ENCODE measurements at regions not wholly inside any gene's neighbourhood (a gene's known extent, or its start where the extent isn't known, plus 50 kb on each side); places are given as distances from the start of the nearest gene placed in this dataset.

GRCh38 chr2:236647621-236648020, 78.0 kb downstream of the ACKR3 start:
- H3K36me3 Mint-ChIP-seq: no peaks in the 10 kb centered on the region
- H3K4me1 Mint-ChIP-seq: peaks cover 6% of the 10 kb centered on the region

More at GRCh38 chr2:236647621-236648020, 78.0 kb downstream of the ACKR3 start:
- no peak for DNase-seq (ENCODE audit: low spot score)
- ATAC-seq: no peak
- Mint-ChIP-seq H3K9me3 (peaks cover 15% of the 10 kb centered on the region), H3K27me3 (ENCODE audit: low read depth) (no peaks in the 10 kb centered on the region), H3K4me3 (no peak overlapping the region), H3K27ac (no peak overlapping the region)
- CTCF ChIA-PET: no interaction called here
- TF ChIP-seq PRRX2 (CRISPR knock-in tag; IDR thresholded peaks at IDR 0.05) (no peak), MAX (CRISPR knock-in tag; IDR thresholded peaks at IDR 0.05) (no peak), HMGXB4 (CRISPR knock-in tag; IDR thresholded peaks at IDR 0.05) (no peak), ZNF232 (CRISPR knock-in tag; IDR thresholded peaks at IDR 0.05) (no peak), ZNF425 (CRISPR knock-in tag; conservative IDR thresholded peaks at IDR 0.05) (no peak), ZNF416 (CRISPR knock-in tag; IDR thresholded peaks at IDR 0.05) (no peak), RORB (CRISPR knock-in tag; IDR thresholded peaks at IDR 0.05) (no peak), TCF7 (CRISPR knock-in tag; IDR thresholded peaks at IDR 0.05; ENCODE audit: low read depth) (no peak), FOXJ3 (CRISPR knock-in tag; IDR thresholded peaks at IDR 0.05; ENCODE audit: borderline replicate concordance) (no peak), ESRRA (CRISPR knock-in tag; IDR thresholded peaks at IDR 0.05; ENCODE audit: borderline replicate concordance) (no peak), ZMAT4 (CRISPR knock-in tag; IDR thresholded peaks at IDR 0.05) (no peak), STAT6 (CRISPR knock-in tag; conservative IDR thresholded peaks at IDR 0.05; ENCODE audit: low read depth) (no peak), ZNF396 (CRISPR knock-in tag; IDR thresholded peaks at IDR 0.05; ENCODE audit: borderline replicate concordance) (no peak), ZNF423 (CRISPR knock-in tag; IDR thresholded peaks at IDR 0.05) (no peak), ERG (CRISPR knock-in tag; IDR thresholded peaks at IDR 0.05) (no peak), NR2C2 (CRISPR knock-in tag; IDR thresholded peaks at IDR 0.05) (no peak), OVOL2 (CRISPR knock-in tag; IDR thresholded peaks at IDR 0.05; ENCODE audit: borderline replicate concordance) (no peak), KAT7 (CRISPR knock-in tag; IDR thresholded peaks at IDR 0.05; ENCODE audit: borderline replicate concordance) (no peak)
- POLR2A ChIA-PET: no interaction called here
